Hepatocyte (in vitro differentiated cells): ENCODE measurements at regions not wholly inside any gene's neighbourhood (a gene's known extent, or its start where the extent isn't known, plus 50 kb on each side); places are given as distances from the start of the nearest gene placed in this dataset.

Experiments used
- CTCF ChIP-seq: fragments of 200-600 bp; sonication (generic); IDR thresholded peaks from 2 replicates; pipeline ENCODE4 v1.5.1; 2016; ENCODE audit warnings: antibody characterized with exemption, mild to moderate bottlenecking; ENCODE audit not compliant: poor library complexity
- EZH2 ChIP-seq: fragments of 200-600 bp; sonication (generic); IDR thresholded peaks from 2 replicates; pipeline ENCODE4 v1.6.1; 2016; ENCODE audit warnings: antibody characterized with exemption, mild to moderate bottlenecking, borderline replicate concordance
- EZH2phosphoT487 ChIP-seq: fragments of 200-600 bp; sonication (generic); IDR thresholded peaks from one replicate; pipeline ENCODE4 v1.6.1; 2018; ENCODE audit warnings: antibody characterized with exemption, mild to moderate bottlenecking, low read depth, moderate library complexity; ENCODE audit not compliant: unreplicated experiment, severe bottlenecking

- TF ChIP-seq CTCF (no peak), EZH2 (no peak), EZH2phosphoT487 (no peak)
Measured at GRCh38 chr18:40366521-40366920, 1588.5 kb upstream of the PIK3C3 start.
